OCI-LY7 (cell line): ENCODE measurements at regions not wholly inside any gene's neighbourhood (a gene's known extent, or its start where the extent isn't known, plus 50 kb on each side); places are given as distances from the start of the nearest gene placed in this dataset.

Experiments used
- BruUV-seq: library from RNA; stranded (reverse); fragments of 400-500 nt; replicated peaks from 2 replicates; lab custom pipeline; 2021; lab: Mats Ljungman, UMichigan
- CTCF ChIA-PET: fragments of 300-600 bp; sonication (Branson Sonifier 250); formaldehyde crosslinking; loops from one replicate; lab custom pipeline; 2022; ENCODE audit warnings: antibody characterized with exemption; ENCODE audit not compliant: unreplicated experiment; lab: Charles Lee
- POLR2A ChIA-PET: fragments of 300-600 bp; sonication (Branson Sonifier 250); formaldehyde crosslinking; loops from one replicate; lab custom pipeline; 2022; ENCODE audit warnings: antibody characterized with exemption; lab: Charles Lee
- DNase-seq: peaks from one replicate; pipeline ENCODE4 v3.0.0-alpha.2; 2015; ENCODE audit warnings: low spot score
- H2AFZ ChIP-seq: fragments of 200-600 bp; sonication (generic), shearing (Covaris generic); 2 replicates; pipeline ENCODE4 v1.6.1; 2014; ENCODE audit warnings: mild to moderate bottlenecking, antibody characterized with exemption, low read length, moderate library complexity
- H3K27ac ChIP-seq: fragments of 200-600 bp; sonication (generic); 2 replicates; pipeline ENCODE4 v1.5.1; 2014; ENCODE audit warnings: mixed run types, low read depth, mild to moderate bottlenecking, moderate library complexity, low read length, inconsistent platforms; ENCODE audit not compliant: poor library complexity, severe bottlenecking
- H3K36me3 ChIP-seq: fragments of 200-600 bp; sonication (generic); 2 replicates; pipeline ENCODE4 v1.6.1; 2014; ENCODE audit warnings: mild to moderate bottlenecking, antibody characterized with exemption, low read length, moderate library complexity, mixed read lengths; ENCODE audit not compliant: insufficient read depth
- H3K4me1 ChIP-seq: fragments of 200-600 bp; sonication (generic); 2 replicates; pipeline ENCODE4 v1.5.1; 2014; ENCODE audit warnings: mild to moderate bottlenecking, low read length; ENCODE audit not compliant: insufficient read depth, poor library complexity, severe bottlenecking
- H3K4me2 ChIP-seq: fragments of 200-600 bp; sonication (generic); 2 replicates; pipeline ENCODE4 v1.6.1; 2014; ENCODE audit warnings: mild to moderate bottlenecking, low read length
- H3K4me3 ChIP-seq: fragments of 200-600 bp; sonication (generic); 2 replicates; pipeline ENCODE4 v1.5.1; 2014; ENCODE audit warnings: mild to moderate bottlenecking, low read depth, low read length; ENCODE audit not compliant: poor library complexity, severe bottlenecking
- H3K79me2 ChIP-seq: fragments of 200-600 bp; sonication (generic); 2 replicates; pipeline ENCODE4 v1.6.1; 2016; ENCODE audit warnings: low read depth, mild to moderate bottlenecking, low read length, moderate library complexity, mixed read lengths; ENCODE audit not compliant: insufficient read depth
- H3K9me2 ChIP-seq: fragments of 200-600 bp; sonication (generic); 2 replicates; pipeline ENCODE4 v1.6.1; 2016; ENCODE audit warnings: mild to moderate bottlenecking, low read length, mixed read lengths; ENCODE audit not compliant: insufficient read depth
- H3K9me3 ChIP-seq: fragments of 200-600 bp; sonication (generic); 2 replicates; pipeline ENCODE4 v1.6.1; 2014; ENCODE audit warnings: mild to moderate bottlenecking, mixed run types, low read length, mixed read lengths
- H4K20me1 ChIP-seq: fragments of 200-600 bp; sonication (generic); 2 replicates; pipeline ENCODE4 v1.6.1; 2014; ENCODE audit warnings: mild to moderate bottlenecking, antibody characterized with exemption, low read length, moderate library complexity, mixed read lengths; ENCODE audit not compliant: insufficient read depth
- CTCF ChIP-seq: fragments of 200-600 bp; sonication (generic); conservative IDR thresholded peaks from 2 replicates; pipeline ENCODE4 v1.5.1; 2014; ENCODE audit warnings: mild to moderate bottlenecking, antibody characterized with exemption, low read length, moderate library complexity, mixed read lengths
- EZH2phosphoT487 ChIP-seq: fragments of 200-600 bp; sonication (generic); IDR thresholded peaks from 2 replicates; pipeline ENCODE4 v1.6.1; 2018; ENCODE audit warnings: low read depth, borderline replicate concordance, mild to moderate bottlenecking, mixed run types, antibody characterized with exemption, low read length, moderate library complexity, mixed read lengths
- intact Hi-C: fragments of 100-400 bp; cut with micrococcal nuclease; formaldehyde crosslinking; loops from one replicate; pipeline ENCODE4 v1.10.0; 2022; ENCODE audit not compliant: unreplicated experiment

- H3K4me2 ChIP-seq: no peak overlapping the region
- H4K20me1 ChIP-seq: no peaks in the 10 kb centered on the region
- no peaks in the 10 kb centered on the region for H3K9me3 ChIP-seq
- no peaks in the 10 kb centered on the region for H3K4me1 ChIP-seq
- H2AFZ ChIP-seq: no peak overlapping the region
- POLR2A ChIA-PET: interaction anchor here (0.6 to 1.3 kb wide), 3 partner anchors 12 to 84 kb away, joined by 3 to 5 read pairs (median 4); no protein-coding TSS in a partner anchor
- no peak for DNase-seq
- intact Hi-C loops: no loop called here
- H3K9me2 ChIP-seq: no peaks in the 10 kb centered on the region
- TF ChIP-seq EZH2phosphoT487: no peak
- no peak for TF ChIP-seq CTCF
- H3K4me3 ChIP-seq: no peak overlapping the region
- CTCF ChIA-PET: no interaction called here
- 0 out of 2 replicates have a peak, but pooled peaks cover 3% of the 10 kb centered on the region for H3K36me3 ChIP-seq
- no TSS peak for BruUV-seq
- no peaks in the 10 kb centered on the region for H3K79me2 ChIP-seq
- H3K27ac ChIP-seq: no peak overlapping the region
These were observed 98.5 kb downstream of the NUP35 start for GRCh38 chr2:183222751-183223150.

- ChIA-PET CTCF (no interaction called here), POLR2A (interaction anchor here (1.1 kb wide), 1 partner anchor 10 kb away, joined by 4 read pairs; no protein-coding TSS in a partner anchor)
- no peak for DNase-seq
- H3K27ac ChIP-seq: no peak overlapping the region
- no peak overlapping the region for H3K4me3 ChIP-seq
- no peaks in the 10 kb centered on the region for H3K9me2 ChIP-seq
- no peak overlapping the region for H2AFZ ChIP-seq
- no peak for TF ChIP-seq EZH2phosphoT487
- TF ChIP-seq CTCF: no peak
- no peaks in the 10 kb centered on the region for H3K4me1 ChIP-seq
- H3K4me2 ChIP-seq: no peak overlapping the region
- H4K20me1 ChIP-seq: no peaks in the 10 kb centered on the region
- 0 out of 2 replicates have a peak, but pooled peaks cover 3% of the 10 kb centered on the region for H3K36me3 ChIP-seq
- BruUV-seq: no TSS peak
- no peaks in the 10 kb centered on the region for H3K79me2 ChIP-seq
- H3K9me3 ChIP-seq: no peaks in the 10 kb centered on the region
- intact Hi-C loops: no loop called here
These were observed 100.7 kb downstream of the NUP35 start for GRCh38 chr2:183224948-183225347.

GRCh38 chr2:183227176-183227575, 102.9 kb downstream of the NUP35 start:
- Histone ChIP-seq H3K27ac (no peak overlapping the region), H3K4me3 (no peak overlapping the region), H4K20me1 (no peaks in the 10 kb centered on the region), H2AFZ (no peak overlapping the region), H3K4me1 (no peaks in the 10 kb centered on the region), H3K9me3 (no peaks in the 10 kb centered on the region), H3K36me3 (0 out of 2 replicates have a peak, but pooled peaks cover 3% of the 10 kb centered on the region), H3K9me2 (no peaks in the 10 kb centered on the region), H3K4me2 (no peak overlapping the region), H3K79me2 (no peaks in the 10 kb centered on the region)
- no TSS peak for BruUV-seq
- TF ChIP-seq EZH2phosphoT487: no peak
- TF ChIP-seq CTCF: no peak
- intact Hi-C loops: no loop called here
- ChIA-PET POLR2A (interaction anchor here (0.6 kb wide), 1 partner anchor 57 kb away, joined by 3 read pairs; no protein-coding TSS in a partner anchor), CTCF (no interaction called here)
- no peak for DNase-seq
